Astrocyte (in vitro differentiated cells and primary cell): ENCODE measurements at regions not wholly inside any gene's neighbourhood (a gene's known extent, or its start where the extent isn't known, plus 50 kb on each side); places are given as distances from the start of the nearest gene placed in this dataset.

Experiments used
- DNase-seq: peaks from one replicate; pipeline ENCODE4 v3.0.0-alpha.2; 2010; ENCODE audit warnings: low read depth
- FAIRE-seq: peaks from 2 replicates; lab custom pipeline; 2011; peaks lifted over from hg19 to GRCh38; lab: Jason Lieb, UNC
- H2AFZ ChIP-seq: 2 replicates; pipeline ENCODE4 v1.6.0; 2012; ENCODE audit warnings: low read depth, low read length, inconsistent platforms
- H3K27ac ChIP-seq: 2 replicates; pipeline ENCODE4 v1.5.1; 2011; ENCODE audit warnings: low read depth, low read length, inconsistent platforms
- H3K27me3 ChIP-seq: 2 replicates; pipeline ENCODE4 v1.6.0; 2011; ENCODE audit warnings: low read length, inconsistent platforms; ENCODE audit not compliant: insufficient read depth
- H3K36me3 ChIP-seq: 2 replicates; pipeline ENCODE4 v1.5.1; 2011; ENCODE audit warnings: low read length, inconsistent platforms; ENCODE audit not compliant: insufficient read depth
- H3K4me1 ChIP-seq: 2 replicates; pipeline ENCODE4 v1.5.1; 2011; ENCODE audit warnings: low read length, inconsistent platforms; ENCODE audit not compliant: insufficient read depth
- H3K4me2 ChIP-seq: 2 replicates; pipeline ENCODE4 v1.6.0; 2012; ENCODE audit warnings: low read length, inconsistent platforms
- H3K4me3 ChIP-seq: 2 replicates; pipeline ENCODE4 v1.5.1; 2011; ENCODE audit warnings: low read depth, mild to moderate bottlenecking, low read length, inconsistent platforms; ENCODE audit not compliant: insufficient read depth
- H3K79me2 ChIP-seq: 2 replicates; pipeline ENCODE4 v1.6.0; 2012; ENCODE audit warnings: mild to moderate bottlenecking, low read length, inconsistent platforms; ENCODE audit not compliant: insufficient read depth
- H3K9ac ChIP-seq: 2 replicates; pipeline ENCODE4 v1.6.0; 2012; ENCODE audit warnings: mild to moderate bottlenecking, low read length, inconsistent platforms
- H3K9me3 ChIP-seq: 2 replicates; pipeline ENCODE4 v1.5.1; 2012; ENCODE audit warnings: low read depth, mild to moderate bottlenecking, low read length, inconsistent platforms; ENCODE audit not compliant: insufficient read depth
- H4K20me1 ChIP-seq: 2 replicates; pipeline ENCODE4 v1.6.0; 2012; ENCODE audit warnings: low read length, inconsistent platforms; ENCODE audit not compliant: insufficient read depth
- H3K27ac Mint-ChIP-seq: one replicate; pipeline ENCODE4 v1.8.0; 2021; ENCODE audit warnings: mild to moderate bottlenecking, mixed read lengths; ENCODE audit not compliant: unreplicated experiment
- H3K27me3 Mint-ChIP-seq: one replicate; pipeline ENCODE4 v1.8.0; 2021; ENCODE audit warnings: low read depth, mixed read lengths; ENCODE audit not compliant: unreplicated experiment
- H3K36me3 Mint-ChIP-seq: one replicate; pipeline ENCODE4 v1.8.0; 2021; ENCODE audit warnings: low read depth, mixed read lengths; ENCODE audit not compliant: unreplicated experiment
- H3K4me1 Mint-ChIP-seq: one replicate; pipeline ENCODE4 v1.8.0; 2021; ENCODE audit warnings: low read depth, mixed read lengths; ENCODE audit not compliant: unreplicated experiment
- H3K4me3 Mint-ChIP-seq: one replicate; pipeline ENCODE4 v1.8.0; 2021; ENCODE audit warnings: mild to moderate bottlenecking, moderate library complexity, mixed read lengths; ENCODE audit not compliant: unreplicated experiment
- H3K9me3 Mint-ChIP-seq: one replicate; pipeline ENCODE4 v1.8.0; 2021; ENCODE audit warnings: mild to moderate bottlenecking, mixed read lengths; ENCODE audit not compliant: unreplicated experiment
- EZH2 ChIP-seq: IDR thresholded peaks from 2 replicates; pipeline ENCODE4 v1.6.1; 2012; ENCODE audit warnings: mild to moderate bottlenecking, low read length, inconsistent platforms; ENCODE audit not compliant: insufficient read depth
- TF ChIP-seq, protein P1 (sequence below): IDR thresholded peaks from 2 replicates; pipeline ENCODE4 v1.5.1; 2011; ENCODE audit warnings: low read depth, mild to moderate bottlenecking, inconsistent platforms, low read length, moderate library complexity; ENCODE audit not compliant: insufficient read depth

DNA sequence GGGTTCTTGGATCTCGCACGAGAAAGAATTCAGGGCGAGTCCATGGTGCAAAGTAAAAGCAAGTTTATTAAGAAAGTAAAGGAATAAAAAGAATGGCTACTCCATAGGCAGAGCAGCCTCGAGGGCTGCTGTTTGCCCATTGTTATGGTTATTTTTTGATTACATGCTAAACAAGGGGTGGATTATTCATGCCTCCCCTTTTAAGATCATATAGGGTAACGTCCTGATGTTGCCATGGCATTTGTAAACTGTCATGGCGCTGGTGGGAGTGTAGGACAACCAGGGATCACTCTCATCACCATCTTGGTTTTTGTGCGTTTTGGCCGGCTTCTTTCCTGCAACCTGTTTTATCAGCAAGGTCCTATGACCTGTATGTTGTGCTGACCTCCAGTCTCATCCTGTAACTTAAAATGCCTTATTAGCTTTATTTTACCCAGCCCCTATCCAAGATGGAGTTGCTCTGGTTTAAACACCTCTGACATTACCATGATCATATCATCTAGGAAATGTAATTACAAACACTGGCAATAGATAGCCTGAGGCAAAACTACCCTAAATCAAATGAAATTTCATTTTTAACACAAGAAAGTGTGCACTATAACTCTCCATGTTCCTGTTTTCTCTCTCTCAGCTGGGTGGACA lies 94.3 kb upstream of the ATXN3L start:
- Histone ChIP-seq H3K4me3 (no peak overlapping the region), H3K79me2 (no peaks in the 10 kb centered on the region), H3K4me1 (peaks cover 4% of the 10 kb centered on the region), H4K20me1 (no peaks in the 10 kb centered on the region), H2AFZ (no peak overlapping the region), H3K27me3 (no peaks in the 10 kb centered on the region), H3K27ac (no peak overlapping the region), H3K9ac (no peak overlapping the region), H3K4me2 (no peak overlapping the region), H3K9me3 (no peaks in the 10 kb centered on the region), H3K36me3 (no peaks in the 10 kb centered on the region)
- no peaks in the 10 kb centered on the region for H3K36me3 Mint-ChIP-seq
- no peak overlapping the region for H3K4me3 Mint-ChIP-seq
- FAIRE-seq = no peak
- TF ChIP-seq, protein P1, sequence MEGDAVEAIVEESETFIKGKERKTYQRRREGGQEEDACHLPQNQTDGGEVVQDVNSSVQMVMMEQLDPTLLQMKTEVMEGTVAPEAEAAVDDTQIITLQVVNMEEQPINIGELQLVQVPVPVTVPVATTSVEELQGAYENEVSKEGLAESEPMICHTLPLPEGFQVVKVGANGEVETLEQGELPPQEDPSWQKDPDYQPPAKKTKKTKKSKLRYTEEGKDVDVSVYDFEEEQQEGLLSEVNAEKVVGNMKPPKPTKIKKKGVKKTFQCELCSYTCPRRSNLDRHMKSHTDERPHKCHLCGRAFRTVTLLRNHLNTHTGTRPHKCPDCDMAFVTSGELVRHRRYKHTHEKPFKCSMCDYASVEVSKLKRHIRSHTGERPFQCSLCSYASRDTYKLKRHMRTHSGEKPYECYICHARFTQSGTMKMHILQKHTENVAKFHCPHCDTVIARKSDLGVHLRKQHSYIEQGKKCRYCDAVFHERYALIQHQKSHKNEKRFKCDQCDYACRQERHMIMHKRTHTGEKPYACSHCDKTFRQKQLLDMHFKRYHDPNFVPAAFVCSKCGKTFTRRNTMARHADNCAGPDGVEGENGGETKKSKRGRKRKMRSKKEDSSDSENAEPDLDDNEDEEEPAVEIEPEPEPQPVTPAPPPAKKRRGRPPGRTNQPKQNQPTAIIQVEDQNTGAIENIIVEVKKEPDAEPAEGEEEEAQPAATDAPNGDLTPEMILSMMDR = no peak
- H3K4me1 Mint-ChIP-seq = peaks cover 15% of the 10 kb centered on the region
- no peak overlapping the region for H3K27ac Mint-ChIP-seq
- no peaks in the 10 kb centered on the region for H3K27me3 Mint-ChIP-seq
- no peaks in the 10 kb centered on the region for H3K9me3 Mint-ChIP-seq
- DNase-seq = no peak

DNA sequence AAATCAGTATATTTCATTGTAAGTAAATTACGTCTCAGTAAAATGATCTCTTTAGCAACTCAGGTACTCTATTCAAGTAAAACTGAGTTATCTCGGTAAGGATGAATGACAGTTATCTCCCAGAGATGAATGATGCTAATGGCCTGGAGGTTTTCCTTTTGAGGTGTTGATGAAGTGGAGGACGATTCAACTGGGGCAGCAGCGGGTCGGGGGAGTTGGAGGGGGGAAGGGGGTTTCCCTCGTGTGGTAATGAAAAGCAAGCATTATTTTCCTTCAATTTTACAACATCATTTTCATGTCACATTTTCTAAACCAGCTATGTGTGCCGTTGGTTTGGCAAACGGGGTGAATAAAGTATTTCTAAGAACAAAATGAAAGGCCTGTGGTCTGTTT lies 92.4 kb upstream of the ATXN3L start:
- no peak overlapping the region for H3K4me2 ChIP-seq
- FAIRE-seq = peak; percentile 37

More for the DNA sequence above, 92.4 kb upstream of the ATXN3L start:
- TF ChIP-seq, protein P1 = no peak
- TF ChIP-seq EZH2 = no peak
- H3K27me3 Mint-ChIP-seq = no peaks in the 10 kb centered on the region
- no peaks in the 10 kb centered on the region for H4K20me1 ChIP-seq
- no peaks in the 10 kb centered on the region for H3K79me2 ChIP-seq
- DNase-seq = no peak
- no peaks in the 10 kb centered on the region for H3K4me1 ChIP-seq
- no peaks in the 10 kb centered on the region for H3K9me3 ChIP-seq
- peaks cover 5% of the 10 kb centered on the region for H3K4me1 Mint-ChIP-seq
- H3K9me3 Mint-ChIP-seq = peaks cover 2% of the 10 kb centered on the region
- H3K27ac ChIP-seq = no peak overlapping the region
- H3K36me3 ChIP-seq = no peaks in the 10 kb centered on the region
- H3K4me3 ChIP-seq = no peak overlapping the region
- H3K27me3 ChIP-seq = no peaks in the 10 kb centered on the region
- no peak overlapping the region for H3K27ac Mint-ChIP-seq
- H3K9ac ChIP-seq = no peak overlapping the region
- no peak overlapping the region for H3K4me3 Mint-ChIP-seq
- H2AFZ ChIP-seq = no peak overlapping the region
- H3K36me3 Mint-ChIP-seq = no peaks in the 10 kb centered on the region
